CD14-positive monocyte (primary cell): ENCODE measurements at regions not wholly inside any gene's neighbourhood (a gene's known extent, or its start where the extent isn't known, plus 50 kb on each side); places are given as distances from the start of the nearest gene placed in this dataset.

Source experiments
- DNase-seq, 3 donors: peaks; one replicate each; pipeline ENCODE4 v3.0.0-alpha.2; 2011 to 2022
- H2AFZ ChIP-seq: 2 replicates; pipeline ENCODE4 v1.6.0; 2012; ENCODE audit warnings: mild to moderate bottlenecking, low read depth, low read length, inconsistent platforms; ENCODE audit not compliant: insufficient read depth, poor library complexity, severe bottlenecking
- H3K27ac ChIP-seq, 2 donors: 1 replicate in 1 of 2; 2 replicates in 1 of 2; pipeline ENCODE4 v1.5.1; 2012 to 2013; ENCODE audit warnings: low read length in 2 of 2, control low read depth in 1 of 2, inconsistent platforms in 1 of 2, low read depth in 1 of 2, mild to moderate bottlenecking in 1 of 2
- H3K27me3 ChIP-seq, 2 donors: one replicate each; pipeline versions ENCODE4 v1.6.0 to v1.6.1; 2011 to 2013; ENCODE audit warnings: low read length in 2 of 2; ENCODE audit not compliant: control insufficient read depth in 2 of 2, insufficient read depth in 2 of 2
- H3K36me3 ChIP-seq, 2 donors: replicated peaks in 1 of 2; 1 replicate in 1 of 2; 2 replicates in 1 of 2; pipeline versions ENCODE4 v1.5.1 to v1.6.1; 2012 to 2013; ENCODE audit warnings: low read length in 2 of 2, control low read depth in 1 of 2, inconsistent platforms in 1 of 2, mild to moderate bottlenecking in 1 of 2; ENCODE audit not compliant: insufficient read depth in 2 of 2, control insufficient read depth in 1 of 2
- H3K4me1 ChIP-seq, 2 donors: 1 replicate in 1 of 2; 2 replicates in 1 of 2; pipeline versions ENCODE4 v1.5.1 to v1.6.1; 2012 to 2013; ENCODE audit warnings: low read length in 2 of 2, control low read depth in 1 of 2, inconsistent platforms in 1 of 2, mild to moderate bottlenecking in 1 of 2, moderate library complexity in 1 of 2; ENCODE audit not compliant: insufficient read depth in 2 of 2, control insufficient read depth in 1 of 2
- H3K4me2 ChIP-seq: replicated peaks from 2 replicates; pipeline ENCODE3; 2012; ENCODE audit warnings: low read length, moderate library complexity, mild to moderate bottlenecking; ENCODE audit not compliant: poor library complexity, severe bottlenecking; ENCODE audit errors: extremely low read depth
- H3K4me3 ChIP-seq, 3 experiments: fragments of 200-600 bp in 1 of 3; sonication (generic) in 1 of 3; replicated peaks in 1 of 3; 1 replicate in 2 of 3; 2 replicates in 1 of 3; pipeline ENCODE4 v1.5.1; 2011 to 2013; ENCODE audit warnings: low read length in 3 of 3, mild to moderate bottlenecking in 3 of 3, control low read depth in 2 of 3, low read depth in 2 of 3, inconsistent platforms in 1 of 3, moderate library complexity in 1 of 3
- H3K79me2 ChIP-seq: 2 replicates; pipeline ENCODE4 v1.6.0; 2012; ENCODE audit warnings: mild to moderate bottlenecking, control low read depth, inconsistent platforms, low read length, moderate library complexity; ENCODE audit not compliant: insufficient read depth
- H3K9ac ChIP-seq: 2 replicates; pipeline ENCODE4 v1.6.0; 2017; ENCODE audit warnings: low read length, mild to moderate bottlenecking; ENCODE audit not compliant: insufficient read depth, poor library complexity, severe bottlenecking
- H3K9me3 ChIP-seq, 2 donors: replicated peaks in 1 of 2; 1 replicate in 1 of 2; 2 replicates in 1 of 2; pipeline versions ENCODE4 v1.5.1 to v1.6.1; 2012 to 2013; ENCODE audit warnings: low read length in 2 of 2, control low read depth in 1 of 2; ENCODE audit not compliant: control insufficient read depth in 1 of 2, insufficient read depth in 1 of 2
- H4K20me1 ChIP-seq: 2 replicates; pipeline ENCODE4 v1.6.0; 2012; ENCODE audit warnings: mild to moderate bottlenecking, low read length, control low read depth, moderate library complexity; ENCODE audit not compliant: insufficient read depth
- H3K27ac Mint-ChIP-seq, 7 donors: one replicate each; pipeline ENCODE4 v1.8.0; 2020; ENCODE audit warnings: mild to moderate bottlenecking in 7 of 7, mixed read lengths in 7 of 7, moderate library complexity in 6 of 7, inconsistent platforms in 2 of 7
- H3K27me3 Mint-ChIP-seq, 3 donors: one replicate each; pipeline ENCODE4 v1.8.0; 2021 to 2022; ENCODE audit warnings: low read depth in 3 of 3, mild to moderate bottlenecking in 3 of 3, mixed read lengths in 3 of 3, moderate library complexity in 3 of 3, inconsistent platforms in 1 of 3
- H3K36me3 Mint-ChIP-seq, 2 donors: one replicate each; pipeline ENCODE4 v1.8.0; 2020; ENCODE audit warnings: mixed read lengths in 2 of 2, inconsistent platforms in 1 of 2, mild to moderate bottlenecking in 1 of 2
- H3K4me1 Mint-ChIP-seq: one replicate; pipeline ENCODE4 v1.8.0; 2020; ENCODE audit warnings: mild to moderate bottlenecking, mixed read lengths
- H3K4me3 Mint-ChIP-seq, 2 donors: one replicate each; pipeline ENCODE4 v1.8.0; 2020; ENCODE audit warnings: mild to moderate bottlenecking in 2 of 2, mixed read lengths in 2 of 2, moderate library complexity in 1 of 2
- H3K9me3 Mint-ChIP-seq, 7 donors: one replicate each; pipeline ENCODE4 v1.8.0; 2020 to 2022; ENCODE audit warnings: mixed read lengths in 7 of 7, mild to moderate bottlenecking in 6 of 7, moderate library complexity in 6 of 7, inconsistent platforms in 2 of 7
- WGBS: methylation state at CpG from one replicate; pipeline ENCODE4 v1.1.5; 2013; ENCODE audit warnings: missing lambda C conversion rate; ENCODE audit not compliant: insufficient coverage; 5-methylcytosine and 5-hydroxymethylcytosine counted together
- intact Hi-C, 2 donors: fragments of 100-400 bp; cut with micrococcal nuclease; formaldehyde crosslinking; loops; one replicate each; pipeline versions ENCODE4 v1.15.0 to v1.15.1; 2023
- TF ChIP-seq, protein P1 (sequence below): fragments of 200-600 bp; IDR thresholded peaks from one replicate; pipeline ENCODE4 v1.8.0; 2022; ENCODE audit warnings: antibody characterized with exemption, mild to moderate bottlenecking

DNA sequence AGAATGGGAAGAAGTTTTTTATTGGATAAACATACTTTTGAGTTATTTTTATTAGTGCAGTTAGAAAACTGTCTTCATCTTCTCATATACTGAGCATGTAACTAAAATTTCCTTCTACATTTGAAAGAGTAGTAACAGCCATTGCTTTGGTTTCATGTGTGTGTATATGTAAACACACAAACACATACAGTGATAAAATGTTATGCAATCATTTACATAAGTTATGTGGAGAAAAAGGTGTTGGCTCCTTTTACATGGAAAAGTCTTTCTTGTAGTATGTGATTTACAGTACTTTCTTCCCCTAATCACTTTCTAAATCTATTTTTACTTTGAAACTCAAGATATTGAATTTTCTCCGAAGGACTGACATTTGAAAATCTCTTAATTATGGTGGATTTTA lies 194.3 kb upstream of the PACRGL start:
- no peaks in the 10 kb centered on the region for H3K27me3 ChIP-seq
- no peak overlapping the region for H3K27ac Mint-ChIP-seq
- H3K9me3 ChIP-seq: no peaks in the 10 kb centered on the region
- TF ChIP-seq, protein P1, sequence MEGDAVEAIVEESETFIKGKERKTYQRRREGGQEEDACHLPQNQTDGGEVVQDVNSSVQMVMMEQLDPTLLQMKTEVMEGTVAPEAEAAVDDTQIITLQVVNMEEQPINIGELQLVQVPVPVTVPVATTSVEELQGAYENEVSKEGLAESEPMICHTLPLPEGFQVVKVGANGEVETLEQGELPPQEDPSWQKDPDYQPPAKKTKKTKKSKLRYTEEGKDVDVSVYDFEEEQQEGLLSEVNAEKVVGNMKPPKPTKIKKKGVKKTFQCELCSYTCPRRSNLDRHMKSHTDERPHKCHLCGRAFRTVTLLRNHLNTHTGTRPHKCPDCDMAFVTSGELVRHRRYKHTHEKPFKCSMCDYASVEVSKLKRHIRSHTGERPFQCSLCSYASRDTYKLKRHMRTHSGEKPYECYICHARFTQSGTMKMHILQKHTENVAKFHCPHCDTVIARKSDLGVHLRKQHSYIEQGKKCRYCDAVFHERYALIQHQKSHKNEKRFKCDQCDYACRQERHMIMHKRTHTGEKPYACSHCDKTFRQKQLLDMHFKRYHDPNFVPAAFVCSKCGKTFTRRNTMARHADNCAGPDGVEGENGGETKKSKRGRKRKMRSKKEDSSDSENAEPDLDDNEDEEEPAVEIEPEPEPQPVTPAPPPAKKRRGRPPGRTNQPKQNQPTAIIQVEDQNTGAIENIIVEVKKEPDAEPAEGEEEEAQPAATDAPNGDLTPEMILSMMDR: no peak
- H3K4me2 ChIP-seq: no peak overlapping the region
- no peaks in the 10 kb centered on the region for H3K36me3 ChIP-seq
- no peaks in the 10 kb centered on the region for H3K4me1 ChIP-seq
- no peak for DNase-seq
- H3K4me1 Mint-ChIP-seq: no peaks in the 10 kb centered on the region
- H3K9ac ChIP-seq: no peak overlapping the region
- H3K27ac ChIP-seq: no peak overlapping the region
- no peak overlapping the region for H3K4me3 Mint-ChIP-seq
- H3K27me3 Mint-ChIP-seq: no peaks in the 10 kb centered on the region
- H4K20me1 ChIP-seq: no peaks in the 10 kb centered on the region
- H2AFZ ChIP-seq: no peak overlapping the region
- H3K9me3 Mint-ChIP-seq: no peaks in the 10 kb centered on the region
- H3K36me3 Mint-ChIP-seq: no peaks in the 10 kb centered on the region
- no CpG with 5 or more reads among the region's 1 CpG for whole genome bisulfite sequencing
- no peaks in the 10 kb centered on the region for H3K79me2 ChIP-seq
- intact Hi-C loops: no loop called here
- H3K4me3 ChIP-seq: no peak overlapping the region

DNA sequence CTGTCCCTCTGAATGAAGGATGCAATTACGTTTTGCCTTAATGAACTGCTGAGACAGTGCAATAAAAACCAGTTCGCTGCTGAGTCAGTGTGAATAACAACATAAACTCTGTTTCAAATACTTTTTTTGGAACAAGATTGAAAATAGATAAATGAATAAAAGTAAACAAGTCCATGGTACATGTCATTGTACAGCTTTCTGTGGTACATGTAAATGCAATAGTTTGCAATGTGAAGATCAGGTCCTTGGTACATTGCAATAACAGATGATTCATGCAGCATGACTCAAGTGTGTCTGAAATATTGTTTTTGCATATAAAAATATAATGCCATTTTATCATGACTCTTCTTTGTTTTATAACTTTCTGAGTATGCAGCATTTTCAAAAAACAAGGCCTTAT lies 193.4 kb upstream of the PACRGL start:
- H4K20me1 ChIP-seq: no peaks in the 10 kb centered on the region
- TF ChIP-seq, protein P1: no peak
- no peaks in the 10 kb centered on the region for H3K27me3 Mint-ChIP-seq
- no peak overlapping the region for H3K27ac Mint-ChIP-seq
- H3K4me3 ChIP-seq: no peak overlapping the region
- H3K27me3 ChIP-seq: no peaks in the 10 kb centered on the region
- H3K79me2 ChIP-seq: no peaks in the 10 kb centered on the region
- DNase-seq: no peak
- no peak overlapping the region for H3K4me2 ChIP-seq
- no peak overlapping the region for H3K27ac ChIP-seq
- no peak overlapping the region for H3K4me3 Mint-ChIP-seq
- H3K9me3 Mint-ChIP-seq: no peaks in the 10 kb centered on the region
- no peak overlapping the region for H3K9ac ChIP-seq
- no peaks in the 10 kb centered on the region for H3K4me1 ChIP-seq
- intact Hi-C loops: no loop called here
- no CpG with 5 or more reads among the region's 2 CpGs for WGBS
- no peaks in the 10 kb centered on the region for H3K9me3 ChIP-seq
- no peak overlapping the region for H2AFZ ChIP-seq
- H3K4me1 Mint-ChIP-seq: no peaks in the 10 kb centered on the region
- H3K36me3 ChIP-seq: no peaks in the 10 kb centered on the region
- H3K36me3 Mint-ChIP-seq: no peaks in the 10 kb centered on the region
